GM12892 (cell line): ENCODE measurements at regions not wholly inside any gene's neighbourhood (a gene's known extent, or its start where the extent isn't known, plus 50 kb on each side); places are given as distances from the start of the nearest gene placed in this dataset.

ENCODE experiments used
- POLR2A ChIP-seq: IDR thresholded peaks from 2 replicates; pipeline ENCODE4 v1.6.1; 2011; ENCODE audit warnings: low read depth, low read length, control low read depth
- POLR2AphosphoS5 ChIP-seq: IDR thresholded peaks from 2 replicates; pipeline ENCODE4 v1.6.1; 2011; ENCODE audit warnings: low read depth, low read length, control low read depth

GRCh38 chr15:96201696-96202095, 128.8 kb upstream of the NR2F2 start:
- TF ChIP-seq POLR2A (no peak), POLR2AphosphoS5 (no peak)
